MCF 10A (cell line): ENCODE measurements at regions not wholly inside any gene's neighbourhood (a gene's known extent, or its start where the extent isn't known, plus 50 kb on each side); places are given as distances from the start of the nearest gene placed in this dataset.
"Not testable (repeated sequence)": the region's sequence is repeated elsewhere in the genome, so short reads cannot be mapped to it uniquely, and the experiment has no call there.

Source experiments
- BruUV-seq: library from RNA; stranded (reverse); fragments of 400-500 nt; replicated peaks from 2 replicates; lab custom pipeline; 2021; lab: Mats Ljungman, UMichigan
- CTCF ChIA-PET: fragments of 300-600 bp; sonication (Branson Sonifier 250); formaldehyde crosslinking; extraction: SDS; loops from one replicate; lab custom pipeline; 2021; ENCODE audit warnings: antibody characterized with exemption, inconsistent platforms; lab: Yijun Ruan, JAX
- POLR2A ChIA-PET: fragments of 300-600, 350-650 bp; sonication (Branson Sonifier 250); formaldehyde crosslinking; extraction: SDS; loops from one replicate; lab custom pipeline; 2020; ENCODE audit warnings: antibody characterized with exemption, inconsistent platforms; lab: Yijun Ruan, JAX
- DNase-seq: peaks from one replicate; pipeline ENCODE4 v3.0.0-alpha.2; 2018; ENCODE audit not compliant: unreplicated experiment
- H3K27ac Mint-ChIP-seq: one replicate; pipeline ENCODE4 v1.8.0; 2022; ENCODE audit warnings: mild to moderate bottlenecking, low read depth, mixed read lengths; ENCODE audit not compliant: unreplicated experiment
- H3K27me3 Mint-ChIP-seq: one replicate; pipeline ENCODE4 v1.8.0; 2022; ENCODE audit warnings: mixed read lengths; ENCODE audit not compliant: insufficient read depth, unreplicated experiment
- H3K36me3 Mint-ChIP-seq: one replicate; pipeline ENCODE4 v1.8.0; 2022; ENCODE audit warnings: mild to moderate bottlenecking, moderate library complexity, mixed read lengths; ENCODE audit not compliant: insufficient read depth, unreplicated experiment
- H3K4me1 Mint-ChIP-seq: one replicate; pipeline ENCODE4 v1.8.0; 2022; ENCODE audit warnings: mixed read lengths; ENCODE audit not compliant: insufficient read depth, unreplicated experiment
- H3K4me3 Mint-ChIP-seq: one replicate; pipeline ENCODE4 v1.8.0; 2022; ENCODE audit warnings: mild to moderate bottlenecking, moderate library complexity, mixed read lengths; ENCODE audit not compliant: unreplicated experiment
- H3K9me3 Mint-ChIP-seq: one replicate; pipeline ENCODE4 v1.8.0; 2022; ENCODE audit warnings: mixed read lengths; ENCODE audit not compliant: unreplicated experiment
- CTCF ChIP-seq: fragments of 200-600 bp; IDR thresholded peaks from one replicate; pipeline ENCODE4 v1.8.0; 2022; ENCODE audit warnings: antibody characterized with exemption, mild to moderate bottlenecking; ENCODE audit not compliant: unreplicated experiment
- intact Hi-C: fragments of 100-400 bp; cut with micrococcal nuclease; formaldehyde crosslinking; loops from 2 replicates; pipeline ENCODE4 v1.14.1; 2022

GRCh38 chrX:3545901-3546300, 167.5 kb downstream of the PRKX start:
- peaks cover 17% of the 10 kb centered on the region for H3K9me3 Mint-ChIP-seq
- ChIA-PET CTCF (interaction anchor here (0.7 to 6.0 kb wide), 7 partner anchors 13 to 512 kb away, joined by 3 to 77 read pairs (median 3); no protein-coding TSS in a partner anchor), POLR2A (interaction anchor here (0.7 to 2.5 kb wide), 8 partner anchors 259 to 481 kb away, joined by 3 to 10 read pairs (median 3); no protein-coding TSS in a partner anchor)
- peak; percentile 61 for DNase-seq
- BruUV-seq = no TSS peak
- no peak for TF ChIP-seq CTCF
- H3K4me3 Mint-ChIP-seq = no peak overlapping the region
- peaks cover 14% of the 10 kb centered on the region for H3K27me3 Mint-ChIP-seq
- H3K36me3 Mint-ChIP-seq = no peaks in the 10 kb centered on the region
- H3K27ac Mint-ChIP-seq = no peak overlapping the region
- intact Hi-C loops = loop anchor here (5.0 kb wide), 1 partner anchor 509 kb away; no protein-coding TSS in a partner anchor
- peaks cover 35% of the 10 kb centered on the region for H3K4me1 Mint-ChIP-seq

GRCh38 chrX:3541336-3541735, 172.1 kb downstream of the PRKX start:
- CTCF ChIA-PET = no interaction called here
- intact Hi-C loops = no loop called here

GRCh38 chrX:3540105-3540504, 173.3 kb downstream of the PRKX start:
- H3K27ac Mint-ChIP-seq = peak overlapping the region; percentile 18
- CTCF ChIA-PET = interaction anchor here (0.6 to 1.3 kb wide), 2 partner anchors 9 to 413 kb away, joined by 4 read pairs; no protein-coding TSS in a partner anchor
- H3K36me3 Mint-ChIP-seq = no peaks in the 10 kb centered on the region
- BruUV-seq = no TSS peak
- no peaks in the 10 kb centered on the region for H3K4me1 Mint-ChIP-seq
- DNase-seq = no peak
- POLR2A ChIA-PET = interaction anchor here (0.6 to 1.0 kb wide), 4 partner anchors 12 to 422 kb away, joined by 3 read pairs; no protein-coding TSS in a partner anchor
- peaks cover 30% of the 10 kb centered on the region for H3K9me3 Mint-ChIP-seq
- intact Hi-C loops = no loop called here
- no peak for TF ChIP-seq CTCF
- peaks cover 47% of the 10 kb centered on the region for H3K27me3 Mint-ChIP-seq
- H3K4me3 Mint-ChIP-seq = no peak overlapping the region

More at GRCh38 chrX:3541336-3541735, 172.1 kb downstream of the PRKX start:
- no TSS peak for BruUV-seq
- TF ChIP-seq CTCF = no peak
- POLR2A ChIA-PET = no interaction called here
- peaks cover 10% of the 10 kb centered on the region for H3K4me1 Mint-ChIP-seq
- DNase-seq = no peak
- H3K27ac Mint-ChIP-seq = no peak overlapping the region
- peaks cover 19% of the 10 kb centered on the region for H3K9me3 Mint-ChIP-seq
- H3K36me3 Mint-ChIP-seq = no peaks in the 10 kb centered on the region
- H3K27me3 Mint-ChIP-seq = peaks cover 36% of the 10 kb centered on the region
- no peak overlapping the region for H3K4me3 Mint-ChIP-seq

DNA sequence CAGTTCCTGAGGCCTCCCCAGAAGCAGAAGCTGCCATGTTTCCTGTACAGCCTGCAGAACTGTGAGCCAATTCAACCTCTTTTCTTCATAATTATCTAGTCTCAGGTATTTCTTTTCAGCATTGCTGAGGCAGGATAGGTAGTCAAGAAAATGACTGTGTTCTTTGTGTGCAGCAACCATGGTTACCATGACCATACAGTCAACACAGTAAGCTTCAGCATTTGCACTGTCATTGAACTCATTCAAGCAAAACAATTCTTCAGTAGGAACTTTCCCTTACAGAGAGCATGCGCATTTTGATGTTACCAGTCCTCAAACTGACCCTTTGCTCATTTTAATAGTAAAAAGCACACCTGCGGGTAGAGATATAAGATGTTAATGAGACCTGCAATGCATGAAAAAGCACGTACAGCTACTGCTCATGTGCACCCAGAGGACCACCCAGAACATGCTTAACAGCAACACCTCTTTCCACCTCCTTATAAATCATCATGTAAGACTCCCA, 180.8 kb downstream of the PRKX start:
- H3K36me3 Mint-ChIP-seq = no peaks in the 10 kb centered on the region
- POLR2A ChIA-PET = interaction anchor here (1.2 kb wide), 1 partner anchor 17 kb away, joined by 6 read pairs; no protein-coding TSS in a partner anchor
- no peak overlapping the region for H3K27ac Mint-ChIP-seq
- CTCF ChIA-PET = interaction anchor here (0.6 to 1.1 kb wide), 4 partner anchors 12 to 771 kb away, joined by 3 to 5 read pairs (median 3); no protein-coding TSS in a partner anchor
- no TSS peak for BruUV-seq
- no peak for TF ChIP-seq CTCF
- peaks cover 13% of the 10 kb centered on the region for H3K9me3 Mint-ChIP-seq
- intact Hi-C loops = no loop called here
- no peak for DNase-seq
- H3K4me3 Mint-ChIP-seq = no peak overlapping the region
- peaks cover 35% of the 10 kb centered on the region for H3K27me3 Mint-ChIP-seq
- H3K4me1 Mint-ChIP-seq = no peaks in the 10 kb centered on the region

DNA sequence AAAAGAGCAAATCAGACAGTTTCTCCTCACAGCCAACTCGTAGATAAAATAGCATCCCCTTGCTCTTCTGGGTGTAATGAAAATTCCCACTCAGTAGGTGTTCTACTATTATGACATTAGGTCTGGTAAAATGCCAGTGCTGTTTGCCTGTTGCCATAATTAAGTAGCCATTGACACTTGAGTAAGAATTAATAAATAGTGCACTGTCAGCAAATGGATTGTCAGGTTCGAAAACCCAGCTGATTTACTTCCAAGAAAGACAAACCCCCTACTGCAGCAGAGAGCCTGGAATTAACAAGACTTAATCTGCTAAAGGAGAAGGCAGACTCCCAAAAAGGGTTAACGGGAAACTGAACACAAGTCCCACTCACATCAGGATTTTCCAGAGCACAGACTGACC, 182.0 kb downstream of the PRKX start:
- H3K36me3 Mint-ChIP-seq, BruUV-seq, DNase-seq, H3K4me3 Mint-ChIP-seq, H3K4me1 Mint-ChIP-seq, H3K27ac Mint-ChIP-seq, intact Hi-C loops, CTCF ChIA-PET, POLR2A ChIA-PET: not testable (repeated sequence)
- H3K27me3 Mint-ChIP-seq = peaks cover 31% of the 10 kb centered on the region
- peaks cover 12% of the 10 kb centered on the region for H3K9me3 Mint-ChIP-seq
